Natural killer cell treated with Interleukin-12 subunit alpha and Interleukin-12 subunit beta and Interleukin-15 and Interleukin-18, amount 100 ng/mL, for 72 hours (primary cell): ENCODE measurements at regions not wholly inside any gene's neighbourhood (a gene's known extent, or its start where the extent isn't known, plus 50 kb on each side); places are given as distances from the start of the nearest gene placed in this dataset.

ENCODE experiments used
- ATAC-seq, 2 donors: fragments of 150-1000 bp; cut with Tn5 transposase in 1 of 2; sonication (Bioruptor Pico), chemical (Tn5 transposase) in 1 of 2; 2 replicates each; pipeline ENCODE4 v1.10.0; 2021
- DNase-seq: peaks from one replicate; pipeline ENCODE4 v3.0.0; 2022; ENCODE audit warnings: low spot score
- H3K27ac Mint-ChIP-seq, 2 donors: 1 replicate in 1 of 2; 2 replicates in 1 of 2; pipeline ENCODE4 v1.8.0; 2022; ENCODE audit warnings: mixed read lengths in 2 of 2, mild to moderate bottlenecking in 1 of 2, moderate library complexity in 1 of 2
- H3K27me3 Mint-ChIP-seq, 2 donors: 1 replicate in 1 of 2; 2 replicates in 1 of 2; pipeline ENCODE4 v1.8.0; 2022; ENCODE audit warnings: mixed read lengths in 2 of 2
- H3K36me3 Mint-ChIP-seq: one replicate; pipeline ENCODE4 v1.8.0; 2022; ENCODE audit warnings: mixed read lengths
- H3K4me1 Mint-ChIP-seq, 2 donors: 1 replicate in 1 of 2; 2 replicates in 1 of 2; pipeline ENCODE4 v1.8.0; 2022; ENCODE audit warnings: low read depth in 2 of 2, mixed read lengths in 2 of 2, mild to moderate bottlenecking in 1 of 2
- H3K4me3 Mint-ChIP-seq: one replicate; pipeline ENCODE4 v1.8.0; 2022; ENCODE audit warnings: mixed read lengths
- H3K9me3 Mint-ChIP-seq: 2 replicates; pipeline ENCODE4 v1.8.0; 2022; ENCODE audit warnings: mixed read lengths

DNA sequence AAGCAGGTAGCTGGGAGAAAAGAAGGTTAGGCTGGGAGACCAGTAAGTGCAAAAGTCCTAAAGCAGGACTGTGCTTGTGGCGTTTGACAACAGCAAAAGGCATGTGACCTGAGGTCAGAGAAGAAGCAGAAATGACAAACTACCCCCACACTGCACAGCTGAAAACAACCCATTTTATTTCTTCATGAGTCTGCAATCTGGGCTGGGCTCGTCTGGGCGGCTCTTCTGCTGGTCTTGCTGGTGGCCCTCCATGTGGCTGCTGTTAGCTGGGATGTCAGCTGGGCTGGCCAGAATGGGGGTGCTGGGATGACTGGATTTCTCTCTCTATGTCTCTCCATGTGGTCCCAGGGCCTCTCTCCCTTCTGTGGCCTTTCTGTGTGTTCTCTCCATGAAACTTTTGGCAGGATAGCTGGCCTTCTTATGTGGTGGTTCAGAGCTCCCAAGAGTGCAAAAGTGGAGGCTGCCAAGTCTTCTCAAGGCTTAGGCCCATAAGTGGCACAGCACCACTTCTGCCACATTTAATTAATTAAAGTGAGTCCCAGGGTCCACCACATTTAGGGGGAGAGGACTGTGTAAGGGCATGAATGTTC lies 128.6 kb downstream of the RIPK4 start:
- Mint-ChIP-seq H3K27ac (no peak overlapping the region), H3K4me1 (no peaks in the 10 kb centered on the region), H3K27me3 (peaks cover 23 to 35% of the 10 kb centered on the region in 2 donors), H3K4me3 (no peak overlapping the region), H3K36me3 (no peaks in the 10 kb centered on the region), H3K9me3 (no peaks in the 10 kb centered on the region)
- ATAC-seq, result no peak
- DNase-seq, result peak; percentile 23

DNA sequence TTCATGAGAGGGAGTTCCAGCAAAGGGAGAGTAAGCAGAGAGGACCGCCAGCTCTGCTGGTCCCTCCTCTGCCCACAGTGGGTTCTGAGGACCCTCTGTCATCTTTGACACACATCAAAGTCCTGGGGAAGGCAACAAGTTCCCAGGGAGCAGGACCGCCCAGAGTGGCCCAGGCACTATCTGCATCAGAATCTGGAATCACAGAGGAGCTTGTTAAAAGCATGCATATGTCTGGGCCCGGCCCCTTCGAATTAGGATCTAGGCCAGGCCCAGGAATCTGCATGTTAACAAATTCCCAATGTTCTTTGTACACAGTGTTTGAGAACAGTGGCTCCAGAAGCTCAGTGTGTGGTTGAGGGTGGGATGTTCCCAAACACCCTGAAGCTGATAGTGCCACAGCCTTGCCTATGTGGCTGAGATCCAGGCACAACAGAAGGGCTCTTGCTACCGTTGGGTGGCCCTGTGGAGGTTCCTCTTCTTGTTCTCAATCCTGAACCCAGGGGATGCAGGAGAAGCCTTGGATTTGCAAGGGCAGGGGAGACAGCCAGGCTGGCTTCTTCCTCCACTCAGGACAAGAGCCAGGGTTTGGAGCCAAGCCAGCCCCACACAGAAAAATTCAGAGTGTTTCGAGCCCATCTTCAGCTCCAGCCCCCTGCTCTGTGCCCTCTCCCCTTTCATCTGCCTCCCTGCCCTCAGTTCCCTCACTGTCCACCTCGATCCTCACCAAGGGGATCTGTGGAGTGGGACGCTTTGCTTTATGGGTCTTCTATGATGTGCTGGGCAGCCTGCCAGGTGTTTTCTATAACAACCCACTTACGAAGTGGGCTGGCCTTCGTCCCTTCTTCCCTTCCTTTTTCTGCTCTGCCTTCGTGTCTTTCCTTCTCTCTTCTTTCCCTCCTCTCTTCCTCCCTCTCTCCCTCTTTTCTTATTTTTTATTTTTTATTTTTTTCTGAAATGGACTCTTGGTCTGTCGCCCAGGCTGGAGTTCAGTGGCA lies 129.0 kb upstream of the TMPRSS2 start:
- DNase-seq (peak; percentile 37), ATAC-seq (no peak)
- Mint-ChIP-seq H3K9me3 (no peaks in the 10 kb centered on the region), H3K4me1 (no peaks in the 10 kb centered on the region), H3K4me3 (no peak overlapping the region), H3K27ac (no peak overlapping the region), H3K36me3 (no peaks in the 10 kb centered on the region), H3K27me3 (peaks cover 18 to 36% of the 10 kb centered on the region in 2 donors)

DNA sequence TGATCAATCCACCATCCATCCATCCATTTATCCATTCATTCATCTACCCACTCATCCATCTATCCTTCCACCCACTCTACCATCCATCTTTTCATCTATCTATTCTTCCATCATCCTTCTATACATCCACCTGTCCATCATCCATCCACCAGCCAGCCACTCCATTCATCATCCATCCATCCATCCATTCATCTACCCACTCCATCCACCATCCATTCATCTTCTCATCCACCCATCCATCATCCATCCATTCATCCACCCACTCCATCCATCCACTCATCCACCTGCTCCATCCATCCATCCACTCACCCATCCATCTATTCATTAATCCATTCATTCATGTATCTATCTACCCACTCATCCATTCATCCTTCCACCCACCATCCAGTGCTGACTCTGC lies 127.9 kb upstream of the TMPRSS2 start:
- no peaks in the 10 kb centered on the region for H3K9me3 Mint-ChIP-seq
- peaks cover 16 to 36% of the 10 kb centered on the region in 2 donors for H3K27me3 Mint-ChIP-seq
- no peaks in the 10 kb centered on the region for H3K36me3 Mint-ChIP-seq
- H3K4me3 Mint-ChIP-seq, result no peak overlapping the region
- H3K27ac Mint-ChIP-seq, result no peak overlapping the region
- ATAC-seq, result no peak
- DNase-seq, result no peak
- no peaks in the 10 kb centered on the region for H3K4me1 Mint-ChIP-seq

DNA sequence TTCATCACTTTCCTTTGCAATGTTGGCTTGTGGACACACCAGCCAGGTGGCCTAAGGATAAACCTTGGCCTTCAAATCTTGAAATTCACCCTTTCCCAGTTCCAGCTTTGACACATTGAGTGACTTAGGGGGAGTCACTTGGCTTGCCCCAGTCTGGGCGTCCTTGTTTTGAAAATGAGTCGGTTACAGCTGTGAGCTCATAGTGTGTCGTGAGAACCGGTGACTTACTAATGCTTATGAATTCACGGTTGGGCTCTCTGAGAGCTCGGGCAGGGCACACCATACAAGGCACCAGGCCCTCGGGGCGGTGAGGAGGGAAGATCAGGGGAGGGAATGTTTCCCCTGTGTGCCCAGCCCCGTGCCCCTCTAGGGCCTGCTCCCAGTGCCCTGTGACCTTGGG lies 126.9 kb upstream of the TMPRSS2 start:
- H3K27me3 Mint-ChIP-seq, result peaks cover 15 to 27% of the 10 kb centered on the region in 2 donors
- H3K27ac Mint-ChIP-seq, result no peak overlapping the region
- H3K4me1 Mint-ChIP-seq, result no peaks in the 10 kb centered on the region
- ATAC-seq, result no peak
- no peak overlapping the region for H3K4me3 Mint-ChIP-seq
- DNase-seq, result peak; percentile 47
- no peaks in the 10 kb centered on the region for H3K9me3 Mint-ChIP-seq
- H3K36me3 Mint-ChIP-seq, result no peaks in the 10 kb centered on the region

DNA sequence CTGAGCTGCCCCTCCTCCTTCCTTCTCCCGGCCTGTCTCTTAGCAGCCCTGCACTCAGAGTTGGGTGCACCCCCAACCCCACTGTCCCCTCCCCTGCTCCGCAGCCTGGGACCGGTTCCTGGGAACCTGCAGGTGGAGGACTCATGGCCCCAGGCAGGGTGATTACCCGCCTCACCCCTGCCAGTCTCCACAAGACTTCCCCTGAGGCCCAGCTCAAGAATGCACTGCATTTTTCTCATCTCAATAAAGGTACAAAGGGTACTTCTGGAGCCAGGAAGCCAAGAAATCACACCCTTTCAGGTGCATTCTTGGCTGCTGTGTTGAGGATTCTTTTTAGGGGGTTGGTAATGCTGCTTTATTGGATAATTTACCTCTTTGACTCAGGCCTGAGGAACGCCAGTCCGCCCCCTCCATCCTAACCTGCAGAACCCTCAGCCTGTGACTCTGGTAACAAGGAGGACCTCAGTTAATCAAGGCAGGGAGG lies 126.3 kb upstream of the TMPRSS2 start:
- no peaks in the 10 kb centered on the region for H3K36me3 Mint-ChIP-seq
- no peaks in the 10 kb centered on the region for H3K4me1 Mint-ChIP-seq
- peak; percentile 25 for DNase-seq
- peaks cover 11 to 22% of the 10 kb centered on the region in 2 donors for H3K27me3 Mint-ChIP-seq
- H3K27ac Mint-ChIP-seq, result no peak overlapping the region
- no peak for ATAC-seq
- no peaks in the 10 kb centered on the region for H3K9me3 Mint-ChIP-seq
- no peak overlapping the region for H3K4me3 Mint-ChIP-seq

DNA sequence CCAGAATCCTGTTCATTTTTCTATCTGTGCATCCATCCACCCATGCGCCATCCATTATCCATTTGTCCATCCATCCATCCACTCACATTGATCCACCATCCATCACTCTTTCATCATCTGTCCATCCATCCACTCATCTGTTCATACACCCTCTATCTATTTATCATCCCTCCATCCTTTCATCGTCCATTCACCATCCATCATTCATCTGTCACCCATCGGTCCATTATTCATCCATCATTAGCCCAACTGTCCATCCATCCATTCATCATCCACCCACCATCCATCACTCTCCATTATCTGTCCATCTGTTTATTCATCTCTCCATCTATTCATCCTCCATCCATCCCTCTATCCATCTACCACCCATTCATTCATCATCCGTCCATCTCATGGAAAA lies 125.7 kb upstream of the TMPRSS2 start:
- Mint-ChIP-seq H3K27ac (no peak overlapping the region), H3K4me3 (no peak overlapping the region), H3K36me3 (no peaks in the 10 kb centered on the region), H3K4me1 (no peaks in the 10 kb centered on the region), H3K9me3 (no peaks in the 10 kb centered on the region), H3K27me3 (peaks cover 11 to 22% of the 10 kb centered on the region in 2 donors)
- ATAC-seq, result no peak
- peak; percentile 18 for DNase-seq

DNA sequence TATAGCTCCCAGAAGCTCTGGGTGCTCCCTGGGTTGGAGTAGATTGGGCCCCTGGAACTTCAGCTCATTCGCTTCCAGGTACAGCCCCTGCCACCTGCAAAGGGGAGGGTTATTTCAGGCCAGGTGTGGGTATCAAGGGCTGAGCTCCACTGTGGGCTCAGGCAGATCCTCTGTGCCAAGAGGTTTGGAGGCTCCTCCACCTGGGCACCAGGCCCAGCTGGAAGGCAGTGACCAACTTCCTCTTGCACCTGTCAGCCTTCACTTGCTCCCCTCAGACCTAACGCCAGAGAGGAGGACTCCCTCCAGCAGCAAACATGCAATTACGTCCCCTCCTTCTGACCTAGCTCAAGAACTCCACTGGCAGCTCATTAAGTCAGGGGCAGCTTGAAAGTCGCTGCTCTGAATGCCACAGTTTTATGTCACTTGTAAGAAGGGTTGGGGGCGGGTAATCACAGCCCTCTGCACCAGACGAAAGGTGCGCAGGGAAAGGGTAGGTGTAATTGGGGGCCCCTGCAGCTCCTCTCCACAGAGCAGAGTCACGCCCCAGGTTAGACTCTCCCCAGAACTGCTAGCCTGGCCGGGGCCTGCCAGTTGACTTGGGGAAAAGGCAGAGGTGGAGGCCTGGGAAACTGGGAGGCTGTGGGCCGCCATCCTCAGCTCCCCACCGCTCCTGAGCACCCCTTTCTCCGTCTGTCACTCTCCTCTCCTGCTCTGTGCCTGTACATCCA lies 125.0 kb upstream of the TMPRSS2 start:
- Mint-ChIP-seq H3K9me3 (no peaks in the 10 kb centered on the region), H3K36me3 (no peaks in the 10 kb centered on the region), H3K4me1 (no peaks in the 10 kb centered on the region), H3K27ac (no peak overlapping the region), H3K4me3 (no peak overlapping the region), H3K27me3 (peaks cover 13 to 22% of the 10 kb centered on the region in 2 donors)
- DNase-seq (peak; percentile 29), ATAC-seq (no peak)

DNA sequence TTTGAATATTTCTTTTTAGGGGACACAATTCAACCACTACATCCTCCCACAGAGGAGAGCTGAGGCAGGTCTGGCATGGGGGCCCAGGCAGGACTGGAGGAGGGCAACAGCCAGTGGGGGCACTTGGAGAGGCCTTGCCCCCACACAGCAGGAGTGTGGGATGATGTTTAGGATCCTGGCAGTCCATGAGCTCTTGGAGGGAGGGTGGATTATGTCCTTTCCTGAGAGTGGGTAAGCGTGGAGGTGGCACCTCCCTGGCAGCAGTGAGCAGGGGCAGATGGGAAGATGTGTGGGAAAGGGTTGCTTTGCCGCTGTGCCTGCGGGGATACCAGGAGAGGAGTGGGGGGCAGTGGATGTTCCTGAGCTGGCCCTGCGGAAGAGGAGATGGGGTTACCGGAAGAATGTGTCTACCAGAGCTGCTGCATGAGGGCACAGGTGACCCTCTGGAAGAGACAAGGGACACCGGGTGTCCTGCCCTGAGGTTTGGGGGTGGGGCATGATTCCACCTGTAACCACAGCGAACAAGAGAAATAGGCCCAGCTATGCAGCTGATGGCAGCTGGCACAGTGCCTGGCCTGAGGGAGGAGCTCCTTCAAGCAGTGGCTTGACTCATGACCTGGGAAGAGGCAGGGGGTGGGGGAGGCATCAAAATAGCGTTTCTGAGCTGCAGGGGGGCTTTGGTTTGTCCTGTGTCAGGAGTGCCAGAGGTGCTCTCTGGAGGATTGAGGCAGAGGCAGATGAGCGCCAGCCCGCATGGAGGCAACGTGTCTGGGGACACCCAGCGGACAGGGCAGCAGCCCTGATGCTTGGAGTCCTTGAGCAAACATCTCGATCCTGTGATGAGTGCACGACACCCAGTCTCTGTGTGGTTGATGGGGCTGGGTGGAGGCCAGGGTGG lies 123.9 kb upstream of the TMPRSS2 start:
- peak; percentile 44 for DNase-seq
- H3K36me3 Mint-ChIP-seq, result no peaks in the 10 kb centered on the region
- H3K27me3 Mint-ChIP-seq, result peaks cover 15 to 23% of the 10 kb centered on the region in 2 donors
- ATAC-seq, result peak in 1 of 2 donors; percentile 37
- no peak overlapping the region for H3K27ac Mint-ChIP-seq
- H3K9me3 Mint-ChIP-seq, result no peaks in the 10 kb centered on the region
- H3K4me3 Mint-ChIP-seq, result no peak overlapping the region
- no peaks in the 10 kb centered on the region for H3K4me1 Mint-ChIP-seq

DNA sequence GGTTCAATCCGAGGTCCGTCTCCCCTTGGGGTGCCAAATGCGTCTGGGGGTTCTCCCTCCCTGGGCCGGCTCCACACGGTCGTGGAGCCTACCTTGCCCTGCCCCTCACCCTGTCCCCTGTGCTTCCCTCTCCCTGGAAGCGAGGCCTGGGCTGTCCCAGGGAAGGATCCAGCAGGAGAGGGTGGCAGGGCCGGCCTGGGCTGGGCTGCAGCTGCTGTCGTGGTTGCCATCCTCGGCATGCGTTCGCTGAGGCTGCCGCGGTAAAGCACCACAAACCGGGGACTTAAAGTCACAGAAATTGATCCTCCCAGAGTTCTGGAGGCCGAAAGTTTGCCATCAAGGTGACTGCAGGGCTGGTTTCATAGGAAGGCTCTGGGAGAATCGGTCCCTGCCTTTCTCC lies 123.0 kb upstream of the TMPRSS2 start:
- Mint-ChIP-seq H3K4me3 (no peak overlapping the region), H3K36me3 (no peaks in the 10 kb centered on the region), H3K27ac (no peak overlapping the region), H3K9me3 (no peaks in the 10 kb centered on the region), H3K4me1 (no peaks in the 10 kb centered on the region), H3K27me3 (peaks cover 14 to 23% of the 10 kb centered on the region in 2 donors)
- DNase-seq, result peak; percentile 29
- no peak for ATAC-seq

DNA sequence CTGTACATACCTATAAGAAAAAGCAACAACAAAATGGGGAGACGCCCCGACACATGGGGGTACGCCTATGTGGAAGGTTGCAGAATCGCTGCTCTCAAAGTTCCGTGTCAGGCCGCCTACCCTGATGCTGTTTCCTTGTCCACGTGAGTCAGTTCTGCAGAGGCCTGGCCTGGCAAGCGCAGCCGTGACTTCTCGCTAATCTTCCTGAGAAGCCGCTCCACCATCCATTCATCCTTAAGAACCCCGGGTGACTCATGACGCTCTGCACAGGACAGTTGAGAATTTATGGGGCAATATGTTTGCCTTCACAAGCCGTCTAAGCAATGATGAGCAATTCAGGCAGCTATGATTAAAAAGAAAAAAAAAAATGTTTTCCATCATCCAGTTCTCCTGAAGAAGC lies 122.3 kb upstream of the TMPRSS2 start:
- H3K4me3 Mint-ChIP-seq, result no peak overlapping the region

DNA sequence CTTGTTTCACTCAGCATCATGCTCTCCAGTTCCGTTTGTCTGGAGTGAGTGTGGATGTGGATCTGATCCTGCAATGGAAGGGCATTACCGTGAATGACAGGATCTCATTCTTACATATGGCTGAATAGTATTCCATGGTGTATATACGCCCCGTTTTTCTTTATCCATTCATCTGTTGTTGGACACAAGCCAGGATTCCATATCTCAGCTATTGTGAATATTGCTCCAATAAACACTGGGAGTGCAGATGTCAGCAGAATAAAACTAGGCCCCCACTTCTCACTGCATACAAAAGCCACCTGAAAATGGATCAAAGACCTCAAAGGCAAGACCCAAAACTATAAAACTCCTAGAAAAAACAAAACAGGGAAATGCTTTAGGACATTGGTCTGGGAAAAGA lies 120.3 kb upstream of the TMPRSS2 start:
- Mint-ChIP-seq H3K36me3 (no peaks in the 10 kb centered on the region), H3K27me3 (peaks cover 11 to 34% of the 10 kb centered on the region in 2 donors), H3K9me3 (no peaks in the 10 kb centered on the region), H3K4me1 (no peaks in the 10 kb centered on the region), H3K27ac (no peak overlapping the region), H3K4me3 (no peak overlapping the region)
- ATAC-seq, result no peak
- no peak for DNase-seq

More for the DNA sequence above, 122.3 kb upstream of the TMPRSS2 start:
- peak; percentile 29 for DNase-seq
- peaks cover 12 to 23% of the 10 kb centered on the region in 2 donors for H3K27me3 Mint-ChIP-seq
- no peak overlapping the region for H3K27ac Mint-ChIP-seq
- no peak for ATAC-seq
- no peaks in the 10 kb centered on the region for H3K4me1 Mint-ChIP-seq
- no peaks in the 10 kb centered on the region for H3K36me3 Mint-ChIP-seq
- no peaks in the 10 kb centered on the region for H3K9me3 Mint-ChIP-seq

DNA sequence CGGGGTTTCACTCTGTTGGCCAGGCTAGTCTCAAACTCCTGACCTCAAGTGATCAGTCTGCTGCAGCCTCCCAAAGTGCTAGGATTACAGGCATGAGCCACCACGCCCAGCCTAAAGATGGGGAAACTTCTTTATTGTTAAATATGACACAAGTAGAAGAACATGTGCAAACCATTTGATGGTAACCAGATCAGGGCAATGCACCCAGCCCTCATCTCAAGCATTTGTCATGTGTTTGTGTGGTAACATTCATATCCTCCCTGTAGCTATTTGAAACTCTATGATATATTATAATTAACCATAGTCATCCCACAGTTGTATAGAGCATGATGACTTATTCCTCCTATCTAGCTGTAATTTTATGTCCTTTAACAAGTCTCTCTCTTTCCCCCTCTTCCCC lies 119.5 kb upstream of the TMPRSS2 start:
- H3K9me3 Mint-ChIP-seq, result no peaks in the 10 kb centered on the region
- peaks cover 11 to 41% of the 10 kb centered on the region in 2 donors for H3K27me3 Mint-ChIP-seq
- no peak overlapping the region for H3K27ac Mint-ChIP-seq
- no peaks in the 10 kb centered on the region for H3K36me3 Mint-ChIP-seq
- no peak for DNase-seq
- H3K4me1 Mint-ChIP-seq, result no peaks in the 10 kb centered on the region
- H3K4me3 Mint-ChIP-seq, result no peak overlapping the region
- no peak for ATAC-seq

DNA sequence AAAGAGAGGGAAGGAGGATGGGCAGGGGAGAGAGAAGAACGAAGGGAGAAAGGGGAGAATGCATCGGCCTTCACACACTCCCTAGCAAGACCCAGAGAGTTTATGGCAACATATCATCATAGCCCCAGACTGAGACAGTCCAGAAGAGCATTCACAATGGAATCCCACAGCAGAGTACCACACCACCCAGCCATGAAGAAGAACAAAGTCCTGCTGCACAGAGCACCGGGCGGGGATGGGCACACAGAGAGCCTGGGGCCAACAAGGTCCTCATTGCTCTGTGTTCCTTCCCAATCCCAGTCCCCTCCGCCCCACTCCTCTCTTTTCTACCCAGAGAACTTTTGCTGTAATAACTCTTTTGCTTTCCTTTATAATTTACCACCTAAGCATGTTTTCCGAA lies 118.1 kb upstream of the TMPRSS2 start:
- no peak for ATAC-seq
- DNase-seq, result peak; percentile 18
- Mint-ChIP-seq H3K27ac (no peak overlapping the region), H3K9me3 (no peaks in the 10 kb centered on the region), H3K4me1 (no peaks in the 10 kb centered on the region), H3K4me3 (no peak overlapping the region), H3K36me3 (no peaks in the 10 kb centered on the region), H3K27me3 (peaks cover 11 to 46% of the 10 kb centered on the region in 2 donors)
